ENCODE measurements at regions not wholly inside any gene's neighbourhood (a gene's known extent, or its start where the extent isn't known, plus 50 kb on each side); places are given as distances from the start of the nearest gene placed in this dataset.

GRCh38 chr12:3398196-3398789 is 92.7 kb upstream of the PRMT8 start:
- TF ChIP-seq ESRRG (CRISPR knock-in tag; IDR thresholded peaks at IDR 0.05) (no peak), GLIS3 (CRISPR knock-in tag; IDR thresholded peaks at IDR 0.05) (no peak), RARB (CRISPR knock-in tag; IDR thresholded peaks at IDR 0.05) (no peak), TOX (CRISPR knock-in tag; IDR thresholded peaks at IDR 0.05; ENCODE audit: borderline replicate concordance) (no peak), ZC3H10 (CRISPR knock-in tag; IDR thresholded peaks at IDR 0.05) (no peak), PATZ1 (CRISPR knock-in tag; IDR thresholded peaks at IDR 0.05; ENCODE audit: borderline replicate concordance) (no peak)
- TF ChIP-seq, protein P1, sequence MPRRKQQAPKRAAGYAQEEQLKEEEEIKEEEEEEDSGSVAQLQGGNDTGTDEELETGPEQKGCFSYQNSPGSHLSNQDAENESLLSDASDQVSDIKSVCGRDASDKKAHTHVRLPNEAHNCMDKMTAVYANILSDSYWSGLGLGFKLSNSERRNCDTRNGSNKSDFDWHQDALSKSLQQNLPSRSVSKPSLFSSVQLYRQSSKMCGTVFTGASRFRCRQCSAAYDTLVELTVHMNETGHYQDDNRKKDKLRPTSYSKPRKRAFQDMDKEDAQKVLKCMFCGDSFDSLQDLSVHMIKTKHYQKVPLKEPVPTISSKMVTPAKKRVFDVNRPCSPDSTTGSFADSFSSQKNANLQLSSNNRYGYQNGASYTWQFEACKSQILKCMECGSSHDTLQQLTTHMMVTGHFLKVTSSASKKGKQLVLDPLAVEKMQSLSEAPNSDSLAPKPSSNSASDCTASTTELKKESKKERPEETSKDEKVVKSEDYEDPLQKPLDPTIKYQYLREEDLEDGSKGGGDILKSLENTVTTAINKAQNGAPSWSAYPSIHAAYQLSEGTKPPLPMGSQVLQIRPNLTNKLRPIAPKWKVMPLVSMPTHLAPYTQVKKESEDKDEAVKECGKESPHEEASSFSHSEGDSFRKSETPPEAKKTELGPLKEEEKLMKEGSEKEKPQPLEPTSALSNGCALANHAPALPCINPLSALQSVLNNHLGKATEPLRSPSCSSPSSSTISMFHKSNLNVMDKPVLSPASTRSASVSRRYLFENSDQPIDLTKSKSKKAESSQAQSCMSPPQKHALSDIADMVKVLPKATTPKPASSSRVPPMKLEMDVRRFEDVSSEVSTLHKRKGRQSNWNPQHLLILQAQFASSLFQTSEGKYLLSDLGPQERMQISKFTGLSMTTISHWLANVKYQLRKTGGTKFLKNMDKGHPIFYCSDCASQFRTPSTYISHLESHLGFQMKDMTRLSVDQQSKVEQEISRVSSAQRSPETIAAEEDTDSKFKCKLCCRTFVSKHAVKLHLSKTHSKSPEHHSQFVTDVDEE (CRISPR knock-in tag; IDR thresholded peaks at IDR 0.05): no peak

Data from SK-N-SH treated with all-trans-retinoic acid at 6 μM for 48 hours (cell line).